HCT116 (cell line): ENCODE measurements at regions not wholly inside any gene's neighbourhood (a gene's known extent, or its start where the extent isn't known, plus 50 kb on each side); places are given as distances from the start of the nearest gene placed in this dataset.

Source experiments
- ATAC-seq: fragments of 200-7000 bp; cut with Tn5 transposase; 2 replicates; pipeline ENCODE4 v1.9.1; 2020; ENCODE audit warnings: mild to moderate bottlenecking, moderate library complexity
- BruUV-seq: library from RNA; stranded (reverse); fragments of 400-500 nt; replicated peaks from 2 replicates; lab custom pipeline; 2021; lab: Mats Ljungman, UMichigan
- CTCF ChIA-PET: fragments of 300-600 bp; sonication (Branson Sonifier 250); formaldehyde crosslinking; loops from one replicate; lab custom pipeline; 2021; ENCODE audit warnings: antibody characterized with exemption; lab: Charles Lee
- POLR2A ChIA-PET: fragments of 300-600, 350-600 bp; sonication (Branson Sonifier 250); formaldehyde crosslinking; loops from one replicate; lab custom pipeline; 2021; ENCODE audit warnings: antibody characterized with exemption; lab: Charles Lee
- RAD21 ChIA-PET, 2 experiments: fragments of 300-600 bp; sonication (Branson Sonifier 250); formaldehyde crosslinking; loops; one replicate each; lab custom pipeline; 2023; ENCODE audit warnings: low total read pairs in 2 of 2; ENCODE audit not compliant: uncharacterized antibody in 2 of 2, unreplicated experiment in 2 of 2, low non-redundant PET in 1 of 2; lab: Charles Lee
- DNase-seq: peaks from one replicate; pipeline ENCODE4 v3.0.0-alpha.2; 2010; ENCODE audit warnings: low read depth, low spot score
- H2AFZ ChIP-seq: fragments of 200-600 bp; shearing (Covaris generic), sonication (generic); 2 replicates; pipeline ENCODE4 v1.6.1; 2017; ENCODE audit warnings: low read depth, mixed run types, mixed read lengths, antibody characterized with exemption, low read length; ENCODE audit not compliant: poor library complexity, severe bottlenecking
- H3K27ac ChIP-seq: 2 replicates; pipeline ENCODE4 v1.5.1; 2012; ENCODE audit warnings: low read depth, low read length
- H3K27me3 ChIP-seq: fragments of 200-600 bp; sonication (generic); 2 replicates; pipeline ENCODE4 v1.6.1; 2016; ENCODE audit warnings: mixed run types, low read length, mixed read lengths; ENCODE audit not compliant: insufficient read depth
- H3K36me3 ChIP-seq, 2 experiments: fragments of 200-500 bp in 1 of 2; fragments of 200-600 bp in 1 of 2; sonication (Bioruptor generic) in 1 of 2; sonication (generic) in 1 of 2; 2 replicates each; pipeline versions ENCODE4 v1.5.1 to v1.6.1; 2014 to 2016; ENCODE audit warnings: low read length in 2 of 2, inconsistent platforms in 1 of 2, mixed read lengths in 1 of 2, mixed run types in 1 of 2; ENCODE audit not compliant: insufficient read depth in 2 of 2, control insufficient read depth in 1 of 2
- H3K4me1 ChIP-seq, 2 experiments: fragments of 200-600 bp in 1 of 2; sonication (generic) in 1 of 2; 2 replicates each; pipeline versions ENCODE4 v1.5.1 to v1.6.1; 2012 to 2017; ENCODE audit warnings: low read length in 2 of 2, inconsistent platforms in 1 of 2, mild to moderate bottlenecking in 1 of 2, mixed read lengths in 1 of 2, mixed run types in 1 of 2, moderate library complexity in 1 of 2; ENCODE audit not compliant: insufficient read depth in 2 of 2, control insufficient read depth in 1 of 2
- H3K4me2 ChIP-seq: fragments of 200-600 bp; sonication (generic); 2 replicates; pipeline ENCODE4 v1.6.1; 2017; ENCODE audit warnings: mixed run types, low read length, mixed read lengths
- H3K4me3 ChIP-seq, 2 experiments: fragments of 200-600 bp in 1 of 2; sonication (generic) in 1 of 2; replicated peaks in 1 of 2; 2 replicates each; pipeline ENCODE4 v1.5.1; 2011 to 2016; ENCODE audit warnings: low read length in 2 of 2, control low read depth in 1 of 2, low read depth in 1 of 2, mild to moderate bottlenecking in 1 of 2, mixed read lengths in 1 of 2, mixed run types in 1 of 2
- H3K79me2 ChIP-seq: fragments of 200-600 bp; sonication (generic); 2 replicates; pipeline ENCODE4 v1.6.1; 2017; ENCODE audit warnings: mild to moderate bottlenecking, mixed run types, low read length, moderate library complexity, mixed read lengths; ENCODE audit not compliant: insufficient read depth
- H3K9ac ChIP-seq: fragments of 200-600 bp; sonication (generic); 2 replicates; pipeline ENCODE4 v1.6.1; 2016; ENCODE audit warnings: low read length, mixed read lengths
- H3K9me2 ChIP-seq: fragments of 200-600 bp; sonication (generic), shearing (Covaris generic); 2 replicates; pipeline ENCODE4 v1.6.1; 2017; ENCODE audit warnings: mixed run types, mild to moderate bottlenecking, moderate library complexity; ENCODE audit not compliant: insufficient read depth
- H3K9me3 ChIP-seq, 2 experiments: fragments of 200-500 bp in 1 of 2; fragments of 200-600 bp in 1 of 2; sonication (Bioruptor generic) in 1 of 2; sonication (generic) in 1 of 2; 2 replicates each; pipeline ENCODE4 v1.6.1; 2014 to 2017; ENCODE audit warnings: low read length in 2 of 2, mixed read lengths in 2 of 2, inconsistent platforms in 1 of 2, low read depth in 1 of 2, mild to moderate bottlenecking in 1 of 2, mixed run types in 1 of 2, moderate library complexity in 1 of 2; ENCODE audit not compliant: control insufficient read depth in 1 of 2, insufficient read depth in 1 of 2
- H4K20me1 ChIP-seq: fragments of 200-600 bp; sonication (generic), shearing (Covaris generic); 2 replicates; pipeline ENCODE4 v1.6.1; 2017; ENCODE audit warnings: mixed run types, mild to moderate bottlenecking, moderate library complexity; ENCODE audit not compliant: insufficient read depth
- ATF3 ChIP-seq: IDR thresholded peaks from 2 replicates; pipeline ENCODE4 v1.6.1; 2012
- CEBPB ChIP-seq: IDR thresholded peaks from 2 replicates; pipeline ENCODE4 v1.6.1; 2012; ENCODE audit warnings: low read depth
- CTCF ChIP-seq, 3 experiments: fragments of 200-600 bp in 1 of 3; sonication (generic) in 1 of 3; IDR thresholded peaks in 2 of 3; conservative IDR thresholded peaks in 1 of 3; 2 replicates each; pipeline ENCODE4 v1.5.1; 2012 to 2017; ENCODE audit warnings: low read depth in 2 of 3, low read length in 2 of 3, antibody characterized with exemption in 1 of 3, borderline replicate concordance in 1 of 3, control low read depth in 1 of 3, mild to moderate bottlenecking in 1 of 3, mixed read lengths in 1 of 3, mixed run types in 1 of 3, moderate library complexity in 1 of 3; ENCODE audit not compliant: insufficient read depth in 1 of 3
- ELF1 ChIP-seq: IDR thresholded peaks from 2 replicates; pipeline ENCODE4 v1.6.1; 2012; ENCODE audit warnings: low read depth, borderline replicate concordance
- EZH2 ChIP-seq: fragments of 200-600 bp; sonication (generic); IDR thresholded peaks from 2 replicates; pipeline ENCODE4 v1.6.1; 2017; ENCODE audit warnings: antibody characterized with exemption, mixed run types
- EZH2phosphoT487 ChIP-seq: fragments of 200-600 bp; IDR thresholded peaks from 2 replicates; pipeline ENCODE4 v1.6.1; 2018; ENCODE audit warnings: antibody characterized with exemption, borderline replicate concordance
- FOSL1 ChIP-seq: IDR thresholded peaks from 2 replicates; pipeline ENCODE4 v1.6.1; 2012; ENCODE audit warnings: low read depth
- JUND ChIP-seq: IDR thresholded peaks from 2 replicates; pipeline ENCODE4 v1.6.1; 2012
- MAX ChIP-seq: IDR thresholded peaks from 2 replicates; pipeline ENCODE4 v1.6.1; 2012
- RAD21 ChIP-seq: IDR thresholded peaks from 2 replicates; pipeline ENCODE4 v1.6.1; 2012; ENCODE audit warnings: low read depth, mild to moderate bottlenecking
- REST ChIP-seq: IDR thresholded peaks from 2 replicates; pipeline ENCODE4 v1.6.1; 2012; ENCODE audit warnings: low read depth
- SIN3A ChIP-seq: IDR thresholded peaks from 2 replicates; pipeline ENCODE4 v1.6.1; 2012; ENCODE audit warnings: low read depth
- SP1 ChIP-seq: IDR thresholded peaks from 2 replicates; pipeline ENCODE4 v1.6.1; 2012; ENCODE audit warnings: low read depth
- SRF ChIP-seq: IDR thresholded peaks from 2 replicates; pipeline ENCODE4 v1.6.1; 2012; ENCODE audit warnings: low read depth
- TCF7L2 ChIP-seq: IDR thresholded peaks from 2 replicates; pipeline ENCODE4 v1.7.0; 2011; ENCODE audit warnings: borderline replicate concordance, inconsistent platforms; ENCODE audit not compliant: insufficient read depth, insufficient read length; ENCODE audit errors: extremely low read depth
- ZBTB33 ChIP-seq: IDR thresholded peaks from 2 replicates; pipeline ENCODE4 v1.6.1; 2011; ENCODE audit warnings: mild to moderate bottlenecking, low read length, moderate library complexity; ENCODE audit not compliant: insufficient replicate concordance; ENCODE audit errors: extremely low read depth
- ZFX ChIP-seq: fragments of 450-650 bp; IDR thresholded peaks from 2 replicates; pipeline ENCODE4 v1.6.1; 2017
- ZNF274 ChIP-seq: fragments of 200-500 bp; sonication (Bioruptor generic); IDR thresholded peaks from 2 replicates; pipeline ENCODE4 v1.6.1; 2014; ENCODE audit warnings: mild to moderate bottlenecking, low read depth, low read length, inconsistent platforms
- intact Hi-C: fragments of 100-400 bp; cut with micrococcal nuclease; formaldehyde crosslinking; loops from 2 replicates; pipeline ENCODE4 v1.10.0; 2022

GRCh38 chr5:87733897-87734296, 321.2 kb upstream of the CCNH start:
- POLR2A ChIA-PET = no interaction called here
- TF ChIP-seq CTCF (IDR thresholded peaks at IDR 0.05 in 2 of 3, conservative IDR thresholded peaks at IDR 0.05 in 1 of 3; ENCODE audit: borderline replicate concordance in 1 of 3, insufficient read depth in 1 of 3, low read depth in 2 of 3, low read length in 2 of 3) = no peak
- no peak for TF ChIP-seq SP1
- TF ChIP-seq ELF1 = no peak
- no peak for TF ChIP-seq FOSL1
- no peak for TF ChIP-seq ZNF274
- TF ChIP-seq ATF3 = no peak
- no peak for TF ChIP-seq JUND
- no peak for TF ChIP-seq SRF
- no peak for TF ChIP-seq EZH2phosphoT487
- no peak for TF ChIP-seq ZFX
- TF ChIP-seq CEBPB = no peak
- TF ChIP-seq EZH2 = no peak
- no peak for TF ChIP-seq ZBTB33
- TF ChIP-seq RAD21 = no peak
- no peak for TF ChIP-seq TCF7L2
- no peak for TF ChIP-seq REST
- no peak for TF ChIP-seq SIN3A
- TF ChIP-seq MAX = no peak
- no peaks in the 10 kb centered on the region for H3K4me1 ChIP-seq
- no peak for ATAC-seq
- H3K9ac ChIP-seq = no peak overlapping the region
- intact Hi-C loops = no loop called here
- no peaks in the 10 kb centered on the region for H3K79me2 ChIP-seq
- no peak overlapping the region for H3K4me3 ChIP-seq
- H3K36me3 ChIP-seq = no peaks in the 10 kb centered on the region
- H4K20me1 ChIP-seq = no peaks in the 10 kb centered on the region
- DNase-seq = no peak
- peak overlapping the region; percentile 4 for H2AFZ ChIP-seq
- H3K9me2 ChIP-seq = no peaks in the 10 kb centered on the region
- H3K9me3 ChIP-seq = no peaks in the 10 kb centered on the region
- no TSS peak for BruUV-seq
- no peak overlapping the region for H3K4me2 ChIP-seq
- CTCF ChIA-PET = no interaction called here
- no peak overlapping the region for H3K27ac ChIP-seq
- RAD21 ChIA-PET = no interaction called here
- no peaks in the 10 kb centered on the region for H3K27me3 ChIP-seq
